GM18517 (cell line): ENCODE measurements at regions not wholly inside any gene's neighbourhood (a gene's known extent, or its start where the extent isn't known, plus 50 kb on each side); places are given as distances from the start of the nearest gene placed in this dataset.
"Not testable (repeated sequence)": the region's sequence is repeated elsewhere in the genome, so short reads cannot be mapped to it uniquely, and the experiment has no call there.

Experiments used
- ATAC-seq: cut with Tn5 transposase; IDR thresholded peaks from one replicate; pipeline ENCODE4 v1.9.1; 2021; ENCODE audit warnings: mild to moderate bottlenecking, moderate library complexity; ENCODE audit not compliant: unreplicated experiment

- no peak for ATAC-seq
Observed at GRCh38 chr4:132642016-132642817, 506.9 kb upstream of the PCDH10 start.

DNA sequence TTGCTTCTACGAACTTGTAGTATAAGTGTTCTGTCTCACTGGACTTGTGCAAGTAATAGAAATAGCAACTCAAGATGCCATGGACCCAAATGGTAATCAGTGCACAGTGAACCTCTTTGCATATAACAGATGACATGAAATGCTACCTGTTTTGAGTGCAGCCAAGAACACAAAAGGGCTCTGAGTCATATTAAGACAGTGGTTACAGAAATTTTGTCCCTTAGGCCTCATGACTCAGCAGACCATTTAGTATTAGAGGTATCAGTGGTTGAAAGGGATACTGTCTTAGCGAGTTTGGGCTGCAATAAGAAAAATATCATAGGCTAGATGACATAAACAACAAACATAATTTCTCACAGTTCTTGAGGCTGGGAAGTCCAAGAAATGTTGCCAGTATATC, 502.9 kb upstream of the PCDH10 start:
- no peak for ATAC-seq

GRCh38 chr4:132651196-132651595, 497.9 kb upstream of the PCDH10 start:
- no peak for ATAC-seq

- ATAC-seq = no peak
Observed at GRCh38 chr4:132660181-132660580, 488.9 kb upstream of the PCDH10 start.

- ATAC-seq = no peak
Observed at GRCh38 chr4:132662456-132662855, 486.6 kb upstream of the PCDH10 start.

DNA sequence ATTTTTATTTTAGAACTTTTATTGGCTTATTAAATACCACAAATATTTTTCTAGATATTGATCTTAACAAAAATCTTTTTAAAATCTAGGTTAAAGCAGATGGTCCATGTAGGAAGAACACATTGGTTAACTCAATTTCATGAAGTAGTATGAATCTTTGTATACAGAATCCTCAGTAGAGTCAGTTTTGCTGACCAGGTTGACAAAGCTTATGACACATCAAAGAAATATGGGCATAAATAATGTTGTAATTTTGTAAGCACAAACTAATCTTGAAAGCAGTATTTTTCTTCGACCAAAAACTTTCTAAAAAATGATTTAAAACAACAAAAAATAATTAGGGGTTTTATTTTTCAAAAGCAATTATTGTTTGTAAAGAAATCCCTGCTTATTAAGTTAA, 479.3 kb upstream of the PCDH10 start:
- no peak for ATAC-seq

DNA sequence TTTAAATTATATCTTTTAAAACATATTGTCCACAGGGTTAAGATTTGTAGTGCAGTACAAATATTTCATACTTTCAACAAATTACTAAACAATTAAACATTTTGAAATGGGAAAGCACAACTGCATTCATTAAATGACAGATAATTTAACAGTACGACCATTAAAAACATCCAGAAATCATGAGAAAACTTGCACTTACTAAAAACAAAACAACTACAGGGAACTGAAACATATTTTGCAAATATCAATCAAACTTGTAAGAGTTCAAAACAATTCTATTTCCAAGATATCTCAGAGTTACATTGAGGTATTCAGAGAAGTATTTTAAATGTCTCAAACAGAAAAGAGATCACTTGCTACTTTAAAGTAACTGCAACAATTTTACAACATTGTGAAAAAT, 478.5 kb upstream of the PCDH10 start:
- no peak for ATAC-seq

DNA sequence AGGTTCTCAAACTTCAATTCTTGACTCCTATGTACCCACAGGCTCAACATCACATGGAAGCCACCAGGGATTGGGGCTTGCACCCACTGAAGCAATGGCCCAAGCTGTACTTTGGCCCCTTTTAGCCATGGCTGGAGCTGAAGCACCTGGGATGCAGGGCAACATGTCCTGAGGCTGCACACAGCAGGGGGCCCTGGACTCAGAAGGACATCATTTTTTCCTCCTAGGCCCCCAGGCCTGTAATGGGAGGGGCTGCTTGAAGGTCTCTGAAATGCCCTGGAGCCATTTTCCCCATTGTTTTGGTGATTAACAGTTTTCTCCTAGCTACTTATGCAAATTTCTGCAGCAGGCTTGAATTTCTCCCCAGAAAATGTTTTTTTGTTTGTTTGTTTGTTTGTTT, 465.1 kb upstream of the PCDH10 start:
- no peak for ATAC-seq

DNA sequence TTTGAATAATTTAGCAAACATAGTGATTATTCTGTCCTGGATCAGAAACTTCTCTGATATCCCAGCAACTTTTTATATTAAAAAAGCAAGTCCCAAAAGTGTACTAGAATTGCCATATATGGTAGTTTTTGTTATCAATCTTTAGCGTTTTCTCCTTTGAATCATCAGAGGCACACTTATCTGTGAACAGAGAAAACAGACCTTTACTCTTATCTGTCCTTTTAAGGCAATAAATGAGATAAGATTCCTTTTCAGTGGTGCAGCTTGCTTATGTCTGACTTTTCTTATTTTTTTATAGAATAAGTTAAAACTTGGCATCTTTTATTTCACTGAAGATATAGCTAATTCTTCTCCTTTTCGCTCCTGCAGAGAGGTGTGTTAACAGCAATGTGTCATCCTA, 458.1 kb upstream of the PCDH10 start:
- ATAC-seq = no peak

DNA sequence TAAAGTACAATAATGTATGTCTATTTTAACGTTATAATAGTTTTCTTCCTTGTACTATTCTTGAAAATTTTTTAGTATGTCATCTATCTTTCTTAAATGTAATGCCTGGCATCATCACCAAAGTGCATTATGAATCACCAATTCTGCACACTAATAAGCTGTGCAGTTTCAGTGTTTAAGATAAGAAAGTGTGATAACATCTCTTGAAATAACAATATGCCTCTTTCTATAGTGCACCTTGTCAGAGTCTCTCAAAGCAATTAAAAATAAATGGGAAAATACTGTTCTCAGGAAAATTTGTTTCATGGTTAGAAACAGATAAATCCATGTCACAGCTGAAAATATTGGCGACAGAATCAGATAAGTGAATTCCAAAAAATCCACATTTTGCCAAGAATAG, 457.4 kb upstream of the PCDH10 start:
- no peak for ATAC-seq

- no peak for ATAC-seq
Observed at GRCh38 chr4:132694775-132695174, 454.3 kb upstream of the PCDH10 start.

DNA sequence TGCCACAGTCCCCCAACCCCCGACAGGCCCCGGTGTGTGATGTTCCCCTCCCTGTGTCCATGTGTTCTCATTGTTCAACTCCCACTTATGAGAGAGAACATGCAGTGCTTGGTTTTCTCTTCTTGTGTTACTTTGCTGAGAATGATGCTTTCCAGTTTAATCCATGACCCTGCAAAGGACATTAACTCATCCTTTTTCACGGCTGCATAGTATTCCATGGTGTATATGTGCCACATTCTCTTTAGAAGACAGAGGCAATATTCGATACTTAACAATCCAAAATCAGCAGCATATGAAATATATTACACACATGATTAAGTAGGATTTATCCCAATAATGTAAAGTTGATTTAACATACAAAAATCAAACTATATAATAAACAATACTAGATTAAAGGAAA, 451.6 kb upstream of the PCDH10 start:
- not testable (repeated sequence) for ATAC-seq

GRCh38 chr4:132707955-132708354, 441.1 kb upstream of the PCDH10 start:
- no peak for ATAC-seq

- ATAC-seq = no peak
Observed at GRCh38 chr4:132709056-132709455, 440.0 kb upstream of the PCDH10 start.

- no peak for ATAC-seq
Observed at GRCh38 chr4:132710971-132711370, 438.1 kb upstream of the PCDH10 start.

DNA sequence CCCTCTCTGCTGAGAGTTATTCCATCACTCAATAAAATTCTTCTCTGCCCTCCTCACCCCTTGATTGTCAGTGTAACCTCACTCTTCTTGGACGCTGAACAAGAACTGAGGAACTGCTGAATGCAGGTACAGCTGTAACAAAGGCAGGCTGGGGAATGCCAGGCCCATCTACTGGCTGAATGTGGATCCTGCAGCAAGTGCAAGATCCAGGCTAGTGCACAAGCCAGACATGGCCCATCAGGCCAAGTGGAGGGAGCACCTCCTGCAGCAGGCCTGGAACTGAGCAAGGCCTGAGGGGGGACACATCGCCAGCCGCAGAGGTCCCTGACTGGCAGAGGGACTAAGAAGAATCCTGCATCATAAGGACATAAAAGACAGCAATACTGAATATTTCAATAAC, 411.8 kb upstream of the PCDH10 start:
- no peak for ATAC-seq

DNA sequence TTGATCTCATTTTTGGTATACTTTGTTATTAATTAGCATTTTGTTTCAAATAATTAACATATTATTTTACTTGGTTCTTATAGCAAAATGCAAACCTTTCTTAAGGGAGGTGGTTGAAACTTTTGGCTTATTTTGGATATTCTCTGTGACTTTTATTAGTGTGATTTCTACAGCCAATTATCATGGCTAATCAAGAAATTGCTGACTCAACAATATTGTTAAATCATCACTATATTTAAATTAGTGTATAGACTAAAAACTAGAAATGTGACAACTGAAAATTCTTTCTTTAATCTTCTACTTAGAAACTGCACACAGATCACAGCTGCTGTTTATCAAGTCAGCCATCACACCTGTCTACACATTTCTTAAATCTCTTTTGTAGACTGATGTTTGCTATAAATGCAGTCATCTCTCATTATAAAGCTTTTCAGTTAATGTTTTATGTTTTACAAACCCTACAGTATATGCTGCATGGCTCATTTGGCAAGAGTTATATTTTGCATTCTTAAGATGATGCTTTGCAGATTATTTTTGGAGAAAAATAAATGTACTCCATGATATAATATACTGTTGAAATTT, 389.8 kb upstream of the PCDH10 start:
- ATAC-seq = no peak

DNA sequence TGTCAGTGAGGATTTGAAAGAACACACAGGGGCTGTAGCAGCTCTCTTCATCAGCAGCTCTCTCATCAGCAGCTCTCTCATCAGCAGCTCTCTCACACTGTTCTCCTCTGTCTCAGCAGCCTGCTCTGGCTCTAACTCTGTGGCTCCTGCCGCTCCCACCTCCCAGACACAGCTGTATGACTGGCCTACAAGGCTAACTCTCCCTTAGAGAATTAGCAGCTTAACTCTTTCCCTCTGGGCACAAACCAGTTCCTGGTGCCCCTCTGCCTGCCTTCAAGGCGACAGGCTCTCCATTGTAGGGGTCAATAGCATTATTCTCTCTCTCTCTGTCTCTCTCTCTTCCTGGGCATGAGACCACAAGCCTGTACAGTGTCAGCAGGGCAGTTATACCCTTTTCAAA, 385.6 kb upstream of the PCDH10 start:
- ATAC-seq = no peak

GRCh38 chr4:132767901-132768300, 381.2 kb upstream of the PCDH10 start:
- ATAC-seq = no peak

DNA sequence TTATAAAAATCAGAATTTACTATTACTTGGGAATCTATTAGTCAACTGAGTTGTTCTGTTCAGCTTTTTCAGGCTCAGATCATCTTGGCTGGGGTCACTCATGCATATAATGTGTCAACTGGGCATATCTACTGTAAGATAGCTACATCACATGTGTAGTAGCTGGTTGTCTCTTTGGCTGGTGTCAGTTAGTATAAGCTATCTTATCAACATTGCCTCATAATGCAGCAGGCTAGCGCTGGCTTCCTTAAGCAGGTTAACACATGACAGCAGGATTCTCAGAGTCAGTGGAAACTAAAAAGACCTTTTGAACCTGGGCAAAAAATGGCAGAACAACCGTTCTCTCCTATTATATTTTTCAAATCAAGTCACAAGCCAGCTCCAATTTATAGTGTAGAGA, 378.3 kb upstream of the PCDH10 start:
- no peak for ATAC-seq

GRCh38 chr4:132792310-132792709, 356.8 kb upstream of the PCDH10 start:
- ATAC-seq = no peak

DNA sequence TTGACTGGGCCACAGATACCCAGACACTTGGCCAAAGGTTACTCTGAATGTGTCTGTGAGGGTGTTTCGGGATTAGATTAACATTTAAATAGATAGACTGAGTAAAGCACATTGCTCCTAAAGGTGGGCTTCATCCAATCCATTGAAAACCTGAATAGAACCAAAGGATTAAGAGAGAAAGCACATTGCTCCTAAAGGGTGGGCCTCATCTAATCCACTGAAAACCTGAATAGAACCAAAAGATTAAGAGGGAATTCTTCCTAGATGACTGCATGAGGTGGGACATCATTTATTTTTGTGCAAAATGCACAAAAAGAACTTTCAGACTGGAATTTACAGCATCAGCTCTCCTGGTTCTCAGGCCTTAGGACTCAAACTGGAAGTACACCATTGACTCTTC, 351.2 kb upstream of the PCDH10 start:
- no peak for ATAC-seq
